HG03196 (cell line): ENCODE measurements at regions not wholly inside any gene's neighbourhood (a gene's known extent, or its start where the extent isn't known, plus 50 kb on each side); places are given as distances from the start of the nearest gene placed in this dataset.

ENCODE experiments used
- ATAC-seq: cut with Tn5 transposase; IDR thresholded peaks from one replicate; pipeline ENCODE4 v1.9.1; 2021; ENCODE audit not compliant: unreplicated experiment

- no peak for ATAC-seq
Observed at GRCh38 chr2:198259496-198259895, 455.1 kb downstream of the PLCL1 start.

- ATAC-seq, result no peak
Observed at GRCh38 chr2:198254536-198255090, 450.2 kb downstream of the PLCL1 start.

GRCh38 chr2:198253995-198254394 lies 449.6 kb downstream of the PLCL1 start:
- ATAC-seq, result no peak

DNA sequence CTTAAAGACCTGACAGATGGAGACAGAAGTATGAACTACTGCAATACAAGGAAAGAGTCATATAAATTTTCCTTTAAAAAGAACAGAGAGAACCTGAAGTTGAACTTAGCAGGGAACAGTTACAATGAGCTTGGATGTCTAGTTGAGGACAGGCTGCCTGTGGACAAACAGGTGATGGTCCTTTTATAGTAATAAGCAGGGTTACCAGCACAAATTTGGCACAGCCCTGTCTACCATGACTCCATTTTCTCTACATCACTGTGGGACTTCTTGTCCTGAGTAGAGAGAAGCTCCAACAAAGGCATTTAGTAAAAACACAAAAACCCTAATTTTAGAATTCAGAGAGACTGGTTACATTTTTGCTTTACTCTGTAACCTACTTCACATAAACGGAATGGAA lies 448.1 kb downstream of the PLCL1 start:
- no peak for ATAC-seq

DNA sequence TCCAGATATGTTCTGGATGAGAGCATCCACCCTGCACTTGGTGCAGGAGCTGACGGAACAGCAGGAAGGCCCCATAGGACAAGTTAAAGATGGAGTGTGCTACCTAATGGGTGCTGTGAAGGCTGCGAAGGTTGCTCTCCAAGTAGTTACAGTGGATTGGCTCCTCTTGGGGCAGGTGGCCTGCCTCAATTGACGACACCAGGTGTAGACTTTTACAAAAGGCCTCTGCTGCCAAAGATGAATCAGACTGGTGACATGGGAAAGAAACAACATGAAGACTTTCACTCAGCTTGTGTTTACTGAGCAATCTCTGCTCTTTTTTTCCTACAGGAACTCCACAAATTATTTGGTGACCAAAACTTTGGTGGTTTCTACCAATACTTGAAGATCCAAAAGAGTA lies 437.7 kb downstream of the PLCL1 start:
- ATAC-seq, result no peak

- ATAC-seq, result no peak
Observed at GRCh38 chr2:198238429-198238828, 434.0 kb downstream of the PLCL1 start.

DNA sequence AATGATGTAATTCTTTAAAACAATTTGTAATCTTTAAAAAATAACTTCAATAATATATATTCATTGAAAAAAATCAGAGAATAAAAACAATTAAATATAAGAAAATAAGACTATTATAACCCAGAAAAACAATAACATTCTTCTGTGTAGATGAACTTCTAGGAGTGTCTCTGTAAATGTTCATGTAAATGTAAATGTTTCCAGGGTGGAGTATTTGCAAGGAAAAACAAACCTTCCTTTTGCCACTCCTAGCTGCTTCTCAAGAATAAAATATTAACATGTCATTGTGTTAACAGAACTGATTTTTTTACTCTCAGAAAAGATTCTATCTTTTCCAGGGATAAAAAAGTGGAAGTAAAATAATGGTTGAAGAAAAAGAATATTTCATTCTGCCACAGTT lies 431.9 kb downstream of the PLCL1 start:
- no peak for ATAC-seq

DNA sequence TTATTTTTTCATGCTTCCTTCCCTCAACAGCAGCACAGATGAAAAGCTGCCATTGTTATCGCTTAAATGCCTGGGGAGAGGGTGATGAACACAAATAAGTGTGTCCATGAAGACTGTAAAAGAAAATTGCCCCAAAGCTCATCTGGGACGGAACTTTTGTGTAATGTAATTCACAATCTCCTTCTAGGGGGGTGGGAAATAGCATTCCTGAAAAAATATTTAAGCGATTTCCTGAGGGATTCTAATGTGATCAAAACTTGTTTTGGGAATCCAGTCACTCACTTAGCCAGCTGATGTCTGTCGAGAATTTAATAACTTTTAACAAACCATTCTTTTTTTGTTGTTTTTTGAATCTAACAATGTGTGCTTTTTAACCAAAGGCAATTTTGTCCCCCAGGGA lies 427.9 kb downstream of the PLCL1 start:
- no peak for ATAC-seq

GRCh38 chr2:198231562-198231961 lies 427.2 kb downstream of the PLCL1 start:
- no peak for ATAC-seq

DNA sequence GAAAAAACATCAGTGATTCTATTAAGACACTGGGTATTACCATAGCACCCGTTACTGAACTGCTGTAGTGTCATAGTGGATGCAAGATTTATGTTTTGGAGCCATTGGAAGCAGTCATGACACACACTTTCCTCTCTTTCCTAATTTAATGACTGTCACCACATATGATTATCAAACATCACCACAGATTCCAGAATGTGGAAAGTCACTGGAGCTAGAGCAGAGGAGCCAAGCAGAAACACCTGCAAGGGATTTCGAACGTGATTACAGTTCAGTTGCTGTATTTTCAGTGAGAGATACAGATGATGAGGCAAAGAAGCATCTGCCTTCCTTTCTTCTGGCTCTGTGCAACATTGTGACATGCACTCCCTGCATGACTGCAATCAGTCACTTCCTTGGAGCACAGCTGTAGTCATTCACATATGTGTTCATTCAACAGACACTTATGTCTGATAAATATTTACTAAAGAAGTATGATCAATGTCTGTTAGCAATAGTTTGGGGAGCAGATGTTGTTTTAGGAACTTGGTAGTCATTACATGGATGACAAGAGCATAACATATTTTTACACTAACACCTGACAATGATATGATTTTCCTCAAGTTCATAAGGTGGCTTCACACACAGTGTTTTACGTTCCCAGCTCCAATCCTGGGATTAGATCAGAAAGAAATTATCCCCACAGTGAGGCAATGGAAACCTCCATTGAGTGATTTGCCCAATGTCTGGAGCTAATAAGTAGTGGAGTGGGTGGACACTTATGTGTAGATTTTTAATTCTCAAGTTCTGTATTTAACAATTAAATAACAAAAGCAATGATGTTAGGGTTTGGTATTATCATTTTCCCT lies 416.6 kb downstream of the PLCL1 start:
- no peak for ATAC-seq

DNA sequence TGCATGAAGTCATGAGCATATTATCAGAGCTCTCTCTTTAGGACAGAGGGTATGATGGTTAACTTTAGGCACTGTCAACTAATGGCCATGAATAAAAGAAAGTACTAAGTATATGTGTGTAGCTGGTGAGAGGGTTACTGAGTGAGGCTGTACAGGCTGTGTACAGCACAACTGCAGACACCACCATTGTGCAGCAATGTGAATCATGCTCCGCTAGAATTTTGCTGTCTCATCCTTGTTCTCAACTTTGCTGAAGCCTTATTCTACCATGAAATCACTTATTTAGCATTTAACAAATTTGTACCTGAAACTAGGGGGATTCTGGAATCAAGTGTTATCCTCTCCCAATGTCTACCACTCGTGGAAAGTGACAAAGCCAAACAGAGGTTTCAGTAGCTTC lies 414.9 kb downstream of the PLCL1 start:
- ATAC-seq, result no peak

GRCh38 chr2:198214114-198214596 lies 409.8 kb downstream of the PLCL1 start:
- no peak for ATAC-seq

- ATAC-seq, result no peak
Observed at GRCh38 chr2:198213253-198213652, 408.9 kb downstream of the PLCL1 start.

- ATAC-seq, result no peak
Observed at GRCh38 chr2:198211706-198212105, 407.3 kb downstream of the PLCL1 start.

DNA sequence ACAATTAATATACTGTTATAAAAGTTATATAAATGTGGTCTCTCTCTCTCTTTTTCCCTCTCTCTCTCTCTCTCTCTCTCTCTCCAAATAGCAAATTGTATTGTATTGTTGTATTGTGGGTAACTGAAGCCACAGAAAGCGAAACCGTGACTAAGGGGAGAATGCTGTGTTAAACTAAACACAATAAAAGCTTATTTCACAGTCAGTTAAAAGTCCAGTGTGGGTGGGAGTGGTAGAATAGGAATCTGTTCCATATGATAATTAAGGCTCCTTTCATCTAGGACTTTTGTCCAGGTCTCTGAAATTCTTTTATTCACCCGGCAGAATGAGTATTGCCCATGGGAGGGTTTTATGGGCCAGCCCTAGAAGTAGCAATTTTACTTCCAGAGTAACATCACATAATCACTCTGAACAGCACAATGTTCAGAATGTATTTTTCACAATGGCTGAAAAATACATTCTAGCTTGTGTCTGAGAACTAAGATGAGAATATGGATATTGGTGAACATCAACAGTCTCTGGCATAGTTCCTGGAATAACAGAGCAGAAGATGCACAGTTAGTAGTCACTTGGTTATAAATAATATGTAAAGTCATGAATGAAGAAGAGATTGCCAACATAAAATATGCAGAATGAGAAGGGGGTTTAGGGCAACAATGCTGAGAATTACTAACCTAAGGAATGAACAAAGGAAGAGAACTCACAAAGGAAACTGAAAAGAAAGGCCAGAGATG lies 399.1 kb downstream of the PLCL1 start:
- no peak for ATAC-seq
